Parathyroid adenoma (tissue), 2 donors: ENCODE measurements at regions not wholly inside any gene's neighbourhood (a gene's known extent, or its start where the extent isn't known, plus 50 kb on each side); places are given as distances from the start of the nearest gene placed in this dataset.

Experiments
- H2AFZ ChIP-seq: fragments of 300-600 bp; sonication (generic); one replicate; pipeline ENCODE4 v1.7.0; 2017; ENCODE audit warnings: antibody characterized with exemption, mild to moderate bottlenecking
- H3K27ac ChIP-seq: fragments of 300-600 bp; sonication (generic); one replicate; pipeline ENCODE4 v1.7.0; 2017
- H3K27me3 ChIP-seq: fragments of 300-600 bp; sonication (generic); one replicate; pipeline ENCODE4 v1.7.0; 2017; ENCODE audit warnings: low read length; ENCODE audit not compliant: control insufficient read depth, insufficient read depth
- H3K36me3 ChIP-seq: fragments of 300-600 bp; sonication (generic); one replicate; pipeline ENCODE4 v1.7.0; 2017; ENCODE audit warnings: low read length; ENCODE audit not compliant: control insufficient read depth, insufficient read depth
- H3K4me1 ChIP-seq: fragments of 300-600 bp; sonication (generic); one replicate; pipeline ENCODE4 v1.7.0; 2017; ENCODE audit warnings: control low read depth
- H3K4me2 ChIP-seq: fragments of 300-600 bp; sonication (generic); one replicate; pipeline ENCODE4 v1.7.0; 2017; ENCODE audit warnings: low read length
- H3K4me3 ChIP-seq: fragments of 300-600 bp; sonication (generic); one replicate; pipeline ENCODE4 v1.7.0; 2017; ENCODE audit warnings: low read depth, low read length
- H3K79me2 ChIP-seq: fragments of 300-600 bp; sonication (generic); one replicate; pipeline ENCODE4 v1.7.0; 2017; ENCODE audit warnings: control low read depth
- H3K9ac ChIP-seq: fragments of 300-600 bp; sonication (generic); one replicate; pipeline ENCODE4 v1.7.0; 2017; ENCODE audit warnings: mild to moderate bottlenecking
- H3K9me3 ChIP-seq: fragments of 300-600 bp; sonication (generic); one replicate; pipeline ENCODE4 v1.7.0; 2017; ENCODE audit warnings: low read length; ENCODE audit not compliant: control insufficient read depth
- CTCF ChIP-seq: fragments of 300-600 bp; sonication (generic); IDR thresholded peaks from one replicate; pipeline ENCODE4 v1.7.0; 2017; ENCODE audit warnings: antibody characterized with exemption, mild to moderate bottlenecking
- donor health status: primary hyperparathyroidism.

- Histone ChIP-seq H3K27ac (no peak overlapping the region), H3K4me3 (no peak overlapping the region), H3K4me2 (no peak overlapping the region), H3K36me3 (no peaks in the 10 kb centered on the region), H3K79me2 (no peaks in the 10 kb centered on the region), H2AFZ (no peak overlapping the region), H3K27me3 (no peaks in the 10 kb centered on the region), H3K9me3 (no peaks in the 10 kb centered on the region), H3K4me1 (no peaks in the 10 kb centered on the region), H3K9ac (no peak overlapping the region)
- no peak for TF ChIP-seq CTCF
These were observed 737.2 kb upstream of the MMS22L start for GRCh38 chr6:98020222-98020621.

- Histone ChIP-seq H3K4me2 (no peak overlapping the region), H3K27ac (no peak overlapping the region), H3K27me3 (no peaks in the 10 kb centered on the region), H2AFZ (no peak overlapping the region), H3K4me1 (no peaks in the 10 kb centered on the region), H3K9ac (no peak overlapping the region), H3K36me3 (no peaks in the 10 kb centered on the region), H3K4me3 (no peak overlapping the region), H3K9me3 (no peaks in the 10 kb centered on the region), H3K79me2 (no peaks in the 10 kb centered on the region)
- no peak for TF ChIP-seq CTCF
These were observed 741.3 kb upstream of the MMS22L start for GRCh38 chr6:98024359-98024758.

- no peaks in the 10 kb centered on the region for H3K27me3 ChIP-seq
- H3K4me1 ChIP-seq: no peaks in the 10 kb centered on the region
- no peak overlapping the region for H3K4me3 ChIP-seq
- no peak overlapping the region for H3K4me2 ChIP-seq
- H3K79me2 ChIP-seq: no peaks in the 10 kb centered on the region
- H3K9me3 ChIP-seq: no peaks in the 10 kb centered on the region
- no peak for TF ChIP-seq CTCF
- H2AFZ ChIP-seq: no peak overlapping the region
- no peak overlapping the region for H3K27ac ChIP-seq
- no peaks in the 10 kb centered on the region for H3K36me3 ChIP-seq
- no peak overlapping the region for H3K9ac ChIP-seq
These were observed 744.9 kb upstream of the MMS22L start for GRCh38 chr6:98027898-98028297.

- Histone ChIP-seq H3K9me3 (no peaks in the 10 kb centered on the region), H3K4me1 (no peaks in the 10 kb centered on the region), H2AFZ (no peak overlapping the region), H3K36me3 (no peaks in the 10 kb centered on the region), H3K4me3 (no peak overlapping the region), H3K79me2 (no peaks in the 10 kb centered on the region), H3K27me3 (no peaks in the 10 kb centered on the region), H3K9ac (no peak overlapping the region), H3K27ac (no peak overlapping the region), H3K4me2 (no peak overlapping the region)
- TF ChIP-seq CTCF: no peak
These were observed 750.6 kb upstream of the MMS22L start for GRCh38 chr6:98033617-98034016.

- H3K36me3 ChIP-seq: no peaks in the 10 kb centered on the region
- H3K27me3 ChIP-seq: no peaks in the 10 kb centered on the region
- no peak overlapping the region for H2AFZ ChIP-seq
- no peak overlapping the region for H3K4me2 ChIP-seq
- no peaks in the 10 kb centered on the region for H3K4me1 ChIP-seq
- no peak overlapping the region for H3K27ac ChIP-seq
- no peak overlapping the region for H3K9ac ChIP-seq
- H3K4me3 ChIP-seq: no peak overlapping the region
- no peak for TF ChIP-seq CTCF
- no peaks in the 10 kb centered on the region for H3K9me3 ChIP-seq
- no peaks in the 10 kb centered on the region for H3K79me2 ChIP-seq
These were observed 753.4 kb upstream of the MMS22L start for GRCh38 chr6:98036344-98036923.
